Right lobe of liver (tissue), 6 donors: ENCODE measurements at regions not wholly inside any gene's neighbourhood (a gene's known extent, or its start where the extent isn't known, plus 50 kb on each side); places are given as distances from the start of the nearest gene placed in this dataset.

ENCODE experiments used
- ATAC-seq, 4 donors: fragments of 200-7000 bp; cut with Tn5 transposase; one replicate each; pipeline ENCODE4 v1.9.1; 2020; ENCODE audit warnings: mild to moderate bottlenecking in 4 of 4, moderate library complexity in 4 of 4
- DNase-seq, 3 donors: peaks; one replicate each; pipeline ENCODE4 v3.0.0-alpha.2; 2020
- H3K27ac ChIP-seq, 3 donors: fragments of 200-600 bp; one replicate each; pipeline ENCODE4 v1.8.0; 2022
- H3K27me3 ChIP-seq, 2 donors: fragments of 200-600 bp; one replicate each; pipeline ENCODE4 v1.8.0; 2022
- H3K36me3 ChIP-seq, 4 donors: fragments of 200-600 bp; sonication (generic) in 1 of 4; one replicate each; pipeline versions ENCODE4 v1.5.1 to v1.8.0; 2017 to 2022; ENCODE audit warnings: control low read depth in 1 of 4
- H3K4me1 ChIP-seq, 4 donors: fragments of 200-600 bp; sonication (generic) in 1 of 4; one replicate each; pipeline versions ENCODE4 v1.5.1 to v1.8.0; 2017 to 2022; ENCODE audit warnings: control low read depth in 1 of 4
- H3K4me3 ChIP-seq, 3 donors: fragments of 200-600 bp; one replicate each; pipeline ENCODE4 v1.8.0; 2022
- H3K9me3 ChIP-seq, 4 donors: fragments of 200-600 bp; sonication (generic) in 1 of 4; one replicate each; pipeline versions ENCODE4 v1.5.1 to v1.8.0; 2017 to 2022; ENCODE audit warnings: control low read depth in 1 of 4
- POLR2A ChIP-seq: fragments of 450-650 bp; IDR thresholded peaks from one replicate; pipeline ENCODE4 v1.6.1; 2017; ENCODE audit warnings: antibody characterized with exemption, mild to moderate bottlenecking
- WGBS: methylation state at CpG from one replicate; pipeline ENCODE4 v1.1.6; 2018; ENCODE audit warnings: low coverage, low lambda C conversion rate; ENCODE audit not compliant: insufficient coverage; ENCODE audit errors: missing lambda C conversion rate; 5-methylcytosine and 5-hydroxymethylcytosine counted together
- intact Hi-C, 2 donors: fragments of 100-400 bp; cut with DNase I; formaldehyde crosslinking; loops; one replicate each; pipeline versions ENCODE4 v1.11.2 to v1.14.1; 2022
- TF ChIP-seq, protein P1 (sequence below), 4 donors: fragments of 200-600 bp in 3 of 4; fragments of 450-650 bp in 1 of 4; IDR thresholded peaks; one replicate each; pipeline versions ENCODE4 v1.5.1 to v1.8.0; 2016 to 2022; ENCODE audit warnings: antibody characterized with exemption in 4 of 4, mild to moderate bottlenecking in 2 of 4
- donor health status: DM: no; HTN: yes; CAD: no.
- donor health status: DM: no; HTN: no; CAD: no.
- donor health status: DM: no; HTN: no; CAD: no.
- donor health status: DM: no; HTN: yes; CAD: no.
- donor health status: DM: no; HTN: yes; CAD: no.

DNA sequence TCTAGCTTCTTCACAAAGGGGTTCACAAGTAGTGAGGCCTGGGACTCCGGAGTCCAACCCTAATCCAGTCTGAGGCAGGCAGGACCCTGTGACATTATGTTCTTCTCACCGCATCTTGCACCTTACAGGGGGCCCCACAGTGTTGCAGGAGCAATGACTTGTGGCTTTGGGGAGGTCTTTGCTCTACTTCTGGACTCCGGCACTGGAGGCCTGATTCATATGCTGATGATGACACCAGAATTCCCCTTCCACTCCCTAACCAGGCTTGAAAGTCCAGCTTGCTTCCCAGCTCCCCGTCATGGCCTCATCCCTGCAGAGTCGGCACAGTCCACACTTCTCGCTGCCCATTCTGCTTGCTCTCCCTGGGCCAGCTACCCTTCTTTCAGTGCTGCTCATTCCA is 96.3 kb upstream of the SLC44A3 start:
- no peaks in the 10 kb centered on the region for H3K9me3 ChIP-seq
- TF ChIP-seq, protein P1, sequence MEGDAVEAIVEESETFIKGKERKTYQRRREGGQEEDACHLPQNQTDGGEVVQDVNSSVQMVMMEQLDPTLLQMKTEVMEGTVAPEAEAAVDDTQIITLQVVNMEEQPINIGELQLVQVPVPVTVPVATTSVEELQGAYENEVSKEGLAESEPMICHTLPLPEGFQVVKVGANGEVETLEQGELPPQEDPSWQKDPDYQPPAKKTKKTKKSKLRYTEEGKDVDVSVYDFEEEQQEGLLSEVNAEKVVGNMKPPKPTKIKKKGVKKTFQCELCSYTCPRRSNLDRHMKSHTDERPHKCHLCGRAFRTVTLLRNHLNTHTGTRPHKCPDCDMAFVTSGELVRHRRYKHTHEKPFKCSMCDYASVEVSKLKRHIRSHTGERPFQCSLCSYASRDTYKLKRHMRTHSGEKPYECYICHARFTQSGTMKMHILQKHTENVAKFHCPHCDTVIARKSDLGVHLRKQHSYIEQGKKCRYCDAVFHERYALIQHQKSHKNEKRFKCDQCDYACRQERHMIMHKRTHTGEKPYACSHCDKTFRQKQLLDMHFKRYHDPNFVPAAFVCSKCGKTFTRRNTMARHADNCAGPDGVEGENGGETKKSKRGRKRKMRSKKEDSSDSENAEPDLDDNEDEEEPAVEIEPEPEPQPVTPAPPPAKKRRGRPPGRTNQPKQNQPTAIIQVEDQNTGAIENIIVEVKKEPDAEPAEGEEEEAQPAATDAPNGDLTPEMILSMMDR (IDR thresholded peaks at IDR 0.05) = no peak
- no peak for TF ChIP-seq POLR2A
- DNase-seq (no peak), ATAC-seq (no peak)
- H3K36me3 ChIP-seq = no peaks in the 10 kb centered on the region
- no peak overlapping the region for H3K4me3 ChIP-seq
- H3K27me3 ChIP-seq = no peaks in the 10 kb centered on the region
- H3K4me1 ChIP-seq = no peaks in the 10 kb centered on the region
- WGBS = 100% methylated on average over 1 of the region's 6 CpGs
- intact Hi-C loops = no loop called here
- H3K27ac ChIP-seq = no peak overlapping the region

DNA sequence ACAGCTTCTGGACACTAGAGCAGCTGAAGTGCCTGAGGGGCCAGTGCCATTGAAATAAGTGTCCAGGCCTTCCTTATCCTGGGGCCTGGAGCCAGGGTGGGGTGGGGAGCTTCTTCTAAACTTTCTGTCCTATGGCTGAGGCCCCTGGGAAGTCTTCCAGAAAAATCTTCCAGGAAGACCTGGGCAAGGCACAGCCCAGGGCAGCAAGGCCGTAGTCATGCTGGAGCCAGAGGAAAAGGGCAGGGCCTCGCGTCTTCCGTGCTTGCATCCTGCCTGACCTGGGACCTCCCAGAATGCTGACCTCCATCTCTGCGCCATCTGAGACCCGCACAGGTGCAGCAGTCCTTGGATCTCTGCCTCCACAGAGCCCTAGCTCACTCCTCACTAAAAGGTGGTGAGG is 96.7 kb upstream of the SLC44A3 start:
- H3K36me3 ChIP-seq = no peaks in the 10 kb centered on the region
- intact Hi-C loops = no loop called here
- WGBS = no CpG with 5 or more reads among the region's 6 CpGs
- no peaks in the 10 kb centered on the region for H3K9me3 ChIP-seq
- H3K27me3 ChIP-seq = no peaks in the 10 kb centered on the region
- TF ChIP-seq POLR2A = no peak
- TF ChIP-seq, protein P1 (IDR thresholded peaks at IDR 0.05) = no peak
- no peak overlapping the region for H3K4me3 ChIP-seq
- DNase-seq = no peak
- peak in 1 of 4 donors; percentile 17 for ATAC-seq
- no peaks in the 10 kb centered on the region for H3K4me1 ChIP-seq
- no peak overlapping the region for H3K27ac ChIP-seq

DNA sequence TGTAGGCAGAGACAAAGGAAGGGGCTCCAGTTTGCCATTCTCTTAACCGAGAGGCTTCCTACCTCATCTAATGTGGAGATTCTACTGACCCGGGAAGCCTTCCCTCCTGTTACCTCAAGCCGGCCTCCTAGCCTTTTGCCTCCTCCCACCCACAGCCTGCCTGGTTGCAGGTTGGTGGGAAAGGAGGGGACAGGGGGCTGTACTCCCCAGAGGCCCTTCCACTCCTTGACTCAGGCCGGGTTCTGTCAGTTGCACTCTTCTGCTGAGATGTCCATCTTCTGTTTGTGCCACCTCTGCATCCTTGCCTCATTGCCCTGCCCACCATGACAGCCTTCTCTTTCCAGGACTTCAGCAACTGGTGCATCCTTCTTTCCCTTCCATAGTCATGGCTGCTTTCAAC is 98.0 kb upstream of the SLC44A3 start:
- no peaks in the 10 kb centered on the region for H3K36me3 ChIP-seq
- no peak for TF ChIP-seq POLR2A
- TF ChIP-seq, protein P1 (IDR thresholded peaks at IDR 0.05) = no peak
- H3K27ac ChIP-seq = no peak overlapping the region
- WGBS = 77% methylated on average over 2 of the region's 4 CpGs
- DNase-seq = no peak
- H3K4me3 ChIP-seq = no peak overlapping the region
- intact Hi-C loops = no loop called here
- no peaks in the 10 kb centered on the region for H3K9me3 ChIP-seq
- no peak for ATAC-seq
- H3K4me1 ChIP-seq = no peaks in the 10 kb centered on the region
- H3K27me3 ChIP-seq = no peaks in the 10 kb centered on the region

DNA sequence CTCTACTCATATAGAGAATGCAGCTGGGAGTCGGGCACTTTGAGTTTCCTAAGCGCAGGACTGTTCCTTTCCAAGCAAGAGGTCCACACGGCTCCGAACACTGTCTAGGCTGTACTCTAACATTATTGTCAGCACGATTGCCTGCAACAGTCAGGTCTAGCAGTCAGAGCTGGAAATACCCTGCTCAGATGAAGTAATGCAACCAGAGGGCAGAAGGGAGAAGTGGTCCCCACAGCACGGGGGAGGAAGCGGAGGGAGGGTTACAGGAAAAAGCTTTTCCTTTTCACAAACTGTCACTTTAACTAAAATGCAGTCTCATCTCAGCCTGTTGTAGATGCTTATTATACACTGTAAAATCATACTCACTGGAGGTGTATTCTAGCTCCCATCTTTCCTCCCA is 98.9 kb upstream of the SLC44A3 start:
- no peak for TF ChIP-seq POLR2A
- TF ChIP-seq, protein P1 (IDR thresholded peaks at IDR 0.05) = no peak
- no peak for DNase-seq
- ATAC-seq = peak; percentile 55 to 74 (median 70)

More for the DNA sequence above, 98.9 kb upstream of the SLC44A3 start:
- H3K4me3 ChIP-seq = no peak overlapping the region
- intact Hi-C loops = no loop called here
- no peaks in the 10 kb centered on the region for H3K36me3 ChIP-seq
- H3K4me1 ChIP-seq = no peaks in the 10 kb centered on the region
- H3K9me3 ChIP-seq = no peaks in the 10 kb centered on the region
- H3K27me3 ChIP-seq = no peaks in the 10 kb centered on the region
- no peak overlapping the region for H3K27ac ChIP-seq
- WGBS = 64% methylated on average over 6 of the region's 7 CpGs
